ENCODE measurements at regions not wholly inside any gene's neighbourhood (a gene's known extent, or its start where the extent isn't known, plus 50 kb on each side); places are given as distances from the start of the nearest gene placed in this dataset.

GRCh38 chr19:40932008-40932959 is 50.3 kb upstream of the CYP2A7 start:
- no peaks in the 10 kb centered on the region for H3K4me1 ChIP-seq (ENCODE audit: control insufficient read depth, low read length)
- H3K36me3 ChIP-seq (ENCODE audit: control insufficient read depth, low read length) = no peaks in the 10 kb centered on the region
- H3K4me3 ChIP-seq (ENCODE audit: low read length) = no peak overlapping the region
- TF ChIP-seq EZH2phosphoT487 (IDR thresholded peaks at IDR 0.05; ENCODE audit: borderline replicate concordance, low read length) (no peak), CTCF (IDR thresholded peaks at IDR 0.05; ENCODE audit: low read depth, low read length, poor library complexity, severe bottlenecking) (no peak)
- H3K9me3 ChIP-seq (ENCODE audit: control insufficient read depth, insufficient read depth, low read length) = no peaks in the 10 kb centered on the region
- no peaks in the 10 kb centered on the region for H3K9me2 ChIP-seq (replicated peaks; ENCODE audit: control insufficient read depth, low read length)
- H4K20me1 ChIP-seq (ENCODE audit: control insufficient read depth, insufficient read depth, low read depth, low read length) = no peaks in the 10 kb centered on the region
- no peaks in the 10 kb centered on the region for H3F3A ChIP-seq (ENCODE audit: control insufficient read depth, insufficient read depth)
- H3K27me3 ChIP-seq (ENCODE audit: control insufficient read depth, low read length) = 0 out of 2 replicates have a peak, but pooled peaks cover 3% of the 10 kb centered on the region
- no peak overlapping the region for H3K4me2 ChIP-seq (ENCODE audit: low read length)
- H3K27ac ChIP-seq (ENCODE audit: low read depth, low read length) = no peak overlapping the region
- H3K79me2 ChIP-seq (ENCODE audit: control insufficient read depth, low read length) = no peaks in the 10 kb centered on the region
